GM21576 (cell line): ENCODE measurements at regions not wholly inside any gene's neighbourhood (a gene's known extent, or its start where the extent isn't known, plus 50 kb on each side); places are given as distances from the start of the nearest gene placed in this dataset.
"Not testable (repeated sequence)": the region's sequence is repeated elsewhere in the genome, so short reads cannot be mapped to it uniquely, and the experiment has no call there.

ENCODE experiments used
- ATAC-seq: cut with Tn5 transposase; IDR thresholded peaks from one replicate; pipeline ENCODE4 v1.9.1; 2021; ENCODE audit warnings: mild to moderate bottlenecking, moderate library complexity; ENCODE audit not compliant: unreplicated experiment

- ATAC-seq = no peak
Observed at GRCh38 chr6:92752114-92752513, 667.2 kb downstream of the EPHA7 start.

- no peak for ATAC-seq
Observed at GRCh38 chr6:92748131-92748530, 671.2 kb downstream of the EPHA7 start.

GRCh38 chr6:92737983-92738382 lies 681.4 kb downstream of the EPHA7 start:
- no peak for ATAC-seq

GRCh38 chr6:92723390-92723931 lies 695.9 kb downstream of the EPHA7 start:
- ATAC-seq = no peak

- ATAC-seq = no peak
Observed at GRCh38 chr6:92719773-92720172, 699.6 kb downstream of the EPHA7 start.

GRCh38 chr6:92716638-92717037 lies 702.7 kb downstream of the EPHA7 start:
- ATAC-seq = no peak

- no peak for ATAC-seq
Observed at GRCh38 chr6:92715991-92716390, 703.4 kb downstream of the EPHA7 start.

GRCh38 chr6:92714346-92714745 lies 705.0 kb downstream of the EPHA7 start:
- no peak for ATAC-seq

- no peak for ATAC-seq
Observed at GRCh38 chr6:92710048-92710447, 709.3 kb downstream of the EPHA7 start.

GRCh38 chr6:92708945-92709344 lies 710.4 kb downstream of the EPHA7 start:
- no peak for ATAC-seq

- ATAC-seq = no peak
Observed at GRCh38 chr6:92708270-92708669, 711.1 kb downstream of the EPHA7 start.

- ATAC-seq = no peak
Observed at GRCh38 chr6:92706976-92707375, 712.4 kb downstream of the EPHA7 start.

GRCh38 chr6:92701425-92702096 lies 717.8 kb downstream of the EPHA7 start:
- ATAC-seq = no peak

GRCh38 chr6:92700411-92700810 lies 718.9 kb downstream of the EPHA7 start:
- no peak for ATAC-seq

- ATAC-seq = no peak
Observed at GRCh38 chr6:92690997-92691599, 728.3 kb downstream of the EPHA7 start.

GRCh38 chr6:92688342-92688741 lies 731.0 kb downstream of the EPHA7 start:
- no peak for ATAC-seq

GRCh38 chr6:92687278-92687677 lies 732.1 kb downstream of the EPHA7 start:
- no peak for ATAC-seq

- no peak for ATAC-seq
Observed at GRCh38 chr6:92684386-92684785, 735.0 kb downstream of the EPHA7 start.

- ATAC-seq = no peak
Observed at GRCh38 chr6:92683748-92684147, 735.6 kb downstream of the EPHA7 start.

- ATAC-seq = no peak
Observed at GRCh38 chr6:92682516-92683398, 736.6 kb downstream of the EPHA7 start.

GRCh38 chr6:92681401-92681800 lies 738.0 kb downstream of the EPHA7 start:
- ATAC-seq = no peak

- not testable (repeated sequence) for ATAC-seq
Observed at GRCh38 chr6:92671462-92671861, 747.9 kb downstream of the EPHA7 start.
